Tibial nerve (tissue), 4 donors: ENCODE measurements at regions not wholly inside any gene's neighbourhood (a gene's known extent, or its start where the extent isn't known, plus 50 kb on each side); places are given as distances from the start of the nearest gene placed in this dataset.
"Not testable (repeated sequence)": the region's sequence is repeated elsewhere in the genome, so short reads cannot be mapped to it uniquely, and the experiment has no call there.

ENCODE experiments used
- DNase-seq, 2 donors: peaks; one replicate each; pipeline ENCODE4 v3.0.0-alpha.2; 2019; ENCODE audit warnings: low spot score in 2 of 2
- H3K27ac ChIP-seq, 4 donors: fragments of 200-600 bp; sonication (generic) in 3 of 4; one replicate each; pipeline ENCODE4 v1.5.1; 2017 to 2019; ENCODE audit warnings: mild to moderate bottlenecking in 1 of 4
- H3K27me3 ChIP-seq, 2 donors: fragments of 200-600 bp; sonication (generic) in 1 of 2; one replicate each; pipeline versions ENCODE4 v1.5.1 to v1.6.0; 2017 to 2019
- H3K36me3 ChIP-seq, 3 donors: fragments of 200-600 bp; sonication (generic); one replicate each; pipeline ENCODE4 v1.5.1; 2018 to 2019
- H3K4me1 ChIP-seq, 4 donors: fragments of 200-600 bp; sonication (generic) in 3 of 4; one replicate each; pipeline ENCODE4 v1.5.1; 2017 to 2019
- H3K4me3 ChIP-seq, 4 donors: fragments of 200-600 bp; sonication (generic) in 3 of 4; one replicate each; pipeline ENCODE4 v1.5.1; 2017 to 2019; ENCODE audit warnings: mild to moderate bottlenecking in 1 of 4, moderate library complexity in 1 of 4
- H3K9me3 ChIP-seq, 4 donors: fragments of 200-600 bp; sonication (generic) in 3 of 4; one replicate each; pipeline ENCODE4 v1.5.1; 2017 to 2019
- CTCF ChIP-seq, 5 experiments: fragments of 200-600 bp in 3 of 5; fragments of 450-650 bp in 2 of 5; sonication (generic) in 3 of 5; IDR thresholded peaks; one replicate each; pipeline ENCODE4 v1.5.1; 2016 to 2019; ENCODE audit warnings: antibody characterized with exemption in 5 of 5, mild to moderate bottlenecking in 3 of 5, moderate library complexity in 2 of 5
- EP300 ChIP-seq, 2 donors: sonication (generic); formaldehyde crosslinking; IDR thresholded peaks; one replicate each; pipeline ENCODE4 v1.6.1; 2017; ENCODE audit warnings: antibody characterized with exemption in 2 of 2, mild to moderate bottlenecking in 1 of 2
- POLR2A ChIP-seq, 2 donors: fragments of 450-650 bp; IDR thresholded peaks; one replicate each; pipeline ENCODE4 v1.6.1; 2017; ENCODE audit warnings: antibody characterized with exemption in 2 of 2, mild to moderate bottlenecking in 2 of 2, moderate library complexity in 2 of 2
- WGBS, 2 donors: methylation state at CpG; one replicate each; pipeline ENCODE4 v1.1.5; 2018; 5-methylcytosine and 5-hydroxymethylcytosine counted together

- no peak for DNase-seq
Measured at GRCh38 chr1:184818646-184819045, 64.0 kb upstream of the EDEM3 start.

GRCh38 chr1:184817003-184817402 lies 62.3 kb upstream of the EDEM3 start:
- peaks cover 0 to 43% (median 0%) of the 10 kb centered on the region in 3 donors for H3K36me3 ChIP-seq

More at GRCh38 chr1:184818646-184819045, 64.0 kb upstream of the EDEM3 start:
- peaks cover 0 to 56% (median 0%) of the 10 kb centered on the region in 3 donors for H3K36me3 ChIP-seq
- H3K27me3 ChIP-seq, result no peaks in the 10 kb centered on the region
- no peak for TF ChIP-seq POLR2A (IDR thresholded peaks at IDR 0.05)
- no peak for TF ChIP-seq CTCF (IDR thresholded peaks at IDR 0.05)
- TF ChIP-seq EP300 (IDR thresholded peaks at IDR 0.05), result no peak
- 85 to 90% methylated on average over 7 of the region's 7 CpGs for WGBS, 2 donors
- H3K4me1 ChIP-seq, result peaks cover 0 to 5% (median 0%) of the 10 kb centered on the region in 4 donors
- no peaks in the 10 kb centered on the region for H3K9me3 ChIP-seq
- no peak overlapping the region for H3K4me3 ChIP-seq
- no peak overlapping the region for H3K27ac ChIP-seq

GRCh38 chr1:184813528-184814089 lies 59.0 kb upstream of the EDEM3 start:
- H3K27ac ChIP-seq, result no peak overlapping the region
- 93 to 98% methylated on average over 2 of the region's 2 CpGs for WGBS, 2 donors

More at GRCh38 chr1:184817003-184817402, 62.3 kb upstream of the EDEM3 start:
- not testable (repeated sequence) for DNase-seq, H3K4me3 ChIP-seq, H3K27me3 ChIP-seq, H3K9me3 ChIP-seq, H3K27ac ChIP-seq, H3K4me1 ChIP-seq
- 46 to 48% methylated on average over 2 of the region's 2 CpGs for WGBS, 2 donors

GRCh38 chr1:184811439-184812111 lies 56.9 kb upstream of the EDEM3 start:
- H3K4me1 ChIP-seq, result peaks cover 0 to 8% (median 4%) of the 10 kb centered on the region in 4 donors
- H3K36me3 ChIP-seq, result peaks cover 0 to 12% (median 0%) of the 10 kb centered on the region in 3 donors
- 74 to 81% methylated on average over 19 of the region's 19 CpGs for WGBS, 2 donors
- H3K27ac ChIP-seq, result peak overlapping the region in 2 of 4 donors; percentile 48 to 59
- TF ChIP-seq CTCF (IDR thresholded peaks at IDR 0.05) (no peak), EP300 (IDR thresholded peaks at IDR 0.05) (no peak), POLR2A (IDR thresholded peaks at IDR 0.05) (no peak)
- H3K9me3 ChIP-seq, result no peaks in the 10 kb centered on the region
- H3K27me3 ChIP-seq, result no peaks in the 10 kb centered on the region
- H3K4me3 ChIP-seq, result no peak overlapping the region
- peak in 1 of 2 donors; percentile 59 for DNase-seq

More at GRCh38 chr1:184813528-184814089, 59.0 kb upstream of the EDEM3 start:
- Histone ChIP-seq H3K36me3 (peaks cover 0 to 19% (median 0%) of the 10 kb centered on the region in 3 donors), H3K27me3 (no peaks in the 10 kb centered on the region), H3K9me3 (no peaks in the 10 kb centered on the region), H3K4me1 (peaks cover 0 to 8% (median 4%) of the 10 kb centered on the region in 4 donors), H3K4me3 (no peak overlapping the region)
- TF ChIP-seq CTCF (IDR thresholded peaks at IDR 0.05) (no peak), EP300 (IDR thresholded peaks at IDR 0.05) (no peak), POLR2A (IDR thresholded peaks at IDR 0.05) (no peak)
- DNase-seq, result no peak

- TF ChIP-seq POLR2A (IDR thresholded peaks at IDR 0.05) (no peak), CTCF (IDR thresholded peaks at IDR 0.05) (no peak), EP300 (IDR thresholded peaks at IDR 0.05) (no peak)
- DNase-seq, result peak in 1 of 2 donors; percentile 51
Measured at GRCh38 chr1:184810735-184811343, 56.2 kb upstream of the EDEM3 start.

More at GRCh38 chr1:184810735-184811343, 56.2 kb upstream of the EDEM3 start:
- H3K4me3 ChIP-seq, result no peak overlapping the region
- no peaks in the 10 kb centered on the region for H3K9me3 ChIP-seq
- peaks cover 0 to 12% (median 0%) of the 10 kb centered on the region in 3 donors for H3K36me3 ChIP-seq
- no peaks in the 10 kb centered on the region for H3K27me3 ChIP-seq
- WGBS, 2 donors, result 58 to 71% methylated on average over 10 to 11 of the region's 11 CpGs
- peak overlapping the region in 1 of 4 donors; percentile 48 for H3K27ac ChIP-seq
- H3K4me1 ChIP-seq, result peaks cover 0 to 13% (median 5%) of the 10 kb centered on the region in 4 donors
